Fibroblast of lung (primary cell): ENCODE measurements at regions not wholly inside any gene's neighbourhood (a gene's known extent, or its start where the extent isn't known, plus 50 kb on each side); places are given as distances from the start of the nearest gene placed in this dataset.
"Not testable (repeated sequence)": the region's sequence is repeated elsewhere in the genome, so short reads cannot be mapped to it uniquely, and the experiment has no call there.

Source experiments
- DNase-seq, 2 donors: peaks; one replicate each; pipeline versions ENCODE4 v3.0.0 to v3.0.0-alpha.2; 2010; ENCODE audit warnings: low read depth in 2 of 2
- H2AFZ ChIP-seq: 2 replicates; pipeline ENCODE4 v1.5.1; 2012; ENCODE audit warnings: low read length, control low read depth, inconsistent platforms
- H3K27ac ChIP-seq: 2 replicates; pipeline ENCODE4 v1.5.1; 2011; ENCODE audit warnings: low read length, control low read depth; ENCODE audit not compliant: insufficient read depth
- H3K27me3 ChIP-seq: 2 replicates; pipeline ENCODE4 v1.5.1; 2011; ENCODE audit warnings: mild to moderate bottlenecking, low read length; ENCODE audit not compliant: control insufficient read depth, insufficient read depth
- H3K36me3 ChIP-seq: 2 replicates; pipeline ENCODE4 v1.5.1; 2011; ENCODE audit warnings: low read length; ENCODE audit not compliant: control insufficient read depth, insufficient read depth
- H3K4me1 ChIP-seq: 2 replicates; pipeline ENCODE4 v1.5.1; 2011; ENCODE audit warnings: low read length; ENCODE audit not compliant: control insufficient read depth, insufficient read depth; ENCODE audit errors: extremely low read depth
- H3K4me2 ChIP-seq: 2 replicates; pipeline ENCODE4 v1.5.1; 2011; ENCODE audit warnings: low read length, control low read depth; ENCODE audit not compliant: insufficient read depth; ENCODE audit errors: extremely low read depth
- H3K4me3 ChIP-seq, 4 experiments: fragments of 200-600 bp in 1 of 4; sonication (generic) in 1 of 4; replicated peaks in 1 of 4; 2 replicates each; pipeline ENCODE4 v1.5.1; 2011 to 2016; ENCODE audit warnings: low read length in 4 of 4, low read depth in 3 of 4, mild to moderate bottlenecking in 3 of 4, control low read depth in 2 of 4, inconsistent platforms in 1 of 4, mixed read lengths in 1 of 4; ENCODE audit not compliant: insufficient read depth in 1 of 4; ENCODE audit errors: control extremely low read depth in 1 of 4
- H3K79me2 ChIP-seq: 2 replicates; pipeline ENCODE4 v1.5.1; 2012; ENCODE audit warnings: mild to moderate bottlenecking, low read length, inconsistent platforms; ENCODE audit not compliant: control insufficient read depth, insufficient read depth
- H3K9ac ChIP-seq: 2 replicates; pipeline ENCODE4 v1.5.1; 2011; ENCODE audit warnings: mild to moderate bottlenecking, low read length, control low read depth; ENCODE audit not compliant: insufficient read depth
- H3K9me3 ChIP-seq: 2 replicates; pipeline ENCODE4 v1.5.1; 2012; ENCODE audit warnings: low read depth, low read length; ENCODE audit not compliant: control insufficient read depth, insufficient read depth
- H4K20me1 ChIP-seq: 2 replicates; pipeline ENCODE4 v1.5.1; 2011; ENCODE audit warnings: low read length; ENCODE audit not compliant: control insufficient read depth, insufficient read depth; ENCODE audit errors: extremely low read depth
- CTCF ChIP-seq, 2 donors: IDR thresholded peaks in 1 of 2; conservative IDR thresholded peaks in 1 of 2; 1 replicate in 1 of 2; 2 replicates in 1 of 2; pipeline ENCODE4 v1.5.1; 2011 to 2012; ENCODE audit warnings: low read length in 2 of 2, control low read depth in 1 of 2, inconsistent platforms in 1 of 2, low read depth in 1 of 2, mild to moderate bottlenecking in 1 of 2
- EZH2 ChIP-seq: IDR thresholded peaks from 2 replicates; pipeline ENCODE4 v1.5.1; 2012; ENCODE audit warnings: low read length, control low read depth, mild to moderate bottlenecking; ENCODE audit errors: missing control alignments

DNA sequence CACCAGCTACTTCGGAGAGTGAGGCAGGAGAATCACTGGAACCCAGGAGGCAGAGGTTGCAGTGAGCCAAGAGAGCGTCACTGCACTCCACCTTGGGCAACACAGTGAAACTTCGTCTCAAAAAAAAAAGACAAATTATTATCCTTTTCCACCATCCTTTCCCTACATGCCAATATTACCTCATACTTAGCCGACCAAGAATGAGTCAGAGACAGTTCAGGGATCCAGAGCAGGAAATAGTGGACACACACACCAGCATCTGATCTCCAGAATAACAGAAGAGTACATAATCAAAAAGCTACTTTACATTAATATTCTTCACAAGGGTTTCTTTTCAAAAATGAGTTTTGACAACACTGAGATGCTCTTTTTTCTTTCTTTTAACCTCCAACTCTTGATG is 185.4 kb downstream of the KDM5D start:
- H3K27me3 ChIP-seq, result no peaks in the 10 kb centered on the region
- H3K27ac ChIP-seq, result no peak overlapping the region
- peak in 1 of 2 donors; percentile 23 for DNase-seq
- H3K9me3 ChIP-seq, result no peaks in the 10 kb centered on the region
- no peaks in the 10 kb centered on the region for H3K36me3 ChIP-seq
- H3K79me2 ChIP-seq, result no peaks in the 10 kb centered on the region
- H4K20me1 ChIP-seq, result no peaks in the 10 kb centered on the region
- TF ChIP-seq CTCF (conservative IDR thresholded peaks at IDR 0.05 in 1 of 2, IDR thresholded peaks at IDR 0.05 in 1 of 2; ENCODE audit: low read depth in 1 of 2, low read length in 2 of 2) (no peak), EZH2 (no peak)
- no peak overlapping the region for H3K4me3 ChIP-seq
- H3K9ac ChIP-seq, result no peak overlapping the region
- H2AFZ ChIP-seq, result no peak overlapping the region
- H3K4me2 ChIP-seq, result no peak overlapping the region
- H3K4me1 ChIP-seq, result no peaks in the 10 kb centered on the region

DNA sequence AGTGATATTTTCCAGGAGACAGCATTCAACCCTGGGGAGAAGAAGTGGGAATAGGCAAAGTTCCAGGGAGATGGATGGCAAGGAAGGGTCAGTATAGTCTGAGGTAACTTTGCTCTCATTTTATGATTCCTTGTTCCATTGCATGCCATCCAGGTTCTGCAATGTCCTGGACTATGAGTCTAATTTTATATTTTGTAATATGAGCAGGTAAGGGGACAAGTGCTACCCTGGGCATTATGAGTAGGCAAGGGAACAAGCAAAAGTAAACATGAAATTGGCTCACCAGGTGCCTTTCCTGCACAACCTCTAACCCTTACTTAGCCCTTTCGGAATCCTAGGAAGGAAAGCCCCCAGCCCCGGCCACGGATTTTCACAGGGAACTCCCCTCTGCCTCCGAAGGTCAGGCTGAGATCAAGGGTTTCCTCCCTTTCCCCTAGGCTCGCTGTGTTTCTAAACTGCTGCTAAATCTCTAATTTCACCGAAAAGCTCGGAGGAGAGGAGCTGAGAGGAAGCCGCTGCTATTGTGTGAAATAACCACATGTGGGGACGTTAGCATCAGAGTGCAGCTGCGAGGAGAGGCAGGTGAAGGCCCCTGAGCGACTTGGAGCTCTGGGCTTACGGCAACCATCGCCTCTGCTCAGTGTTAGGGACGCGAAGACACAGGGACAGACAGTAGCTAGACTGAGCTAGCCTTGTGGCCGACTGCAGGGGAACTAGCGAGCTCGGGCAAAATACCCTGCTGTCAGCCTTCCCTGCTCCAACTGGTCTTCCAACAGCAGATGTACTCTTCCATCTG is 194.7 kb downstream of the KDM5D start:
- Histone ChIP-seq H3K36me3 (no peaks in the 10 kb centered on the region), H3K79me2 (no peaks in the 10 kb centered on the region), H2AFZ (no peak overlapping the region), H3K27me3 (no peaks in the 10 kb centered on the region), H4K20me1 (no peaks in the 10 kb centered on the region), H3K4me2 (no peak overlapping the region), H3K9ac (no peak overlapping the region), H3K27ac (no peak overlapping the region), H3K9me3 (no peaks in the 10 kb centered on the region), H3K4me1 (no peaks in the 10 kb centered on the region), H3K4me3 (no peak overlapping the region)
- DNase-seq, result no peak
- TF ChIP-seq EZH2 (no peak), CTCF (conservative IDR thresholded peaks at IDR 0.05 in 1 of 2, IDR thresholded peaks at IDR 0.05 in 1 of 2; ENCODE audit: low read depth in 1 of 2, low read length in 2 of 2) (no peak)

DNA sequence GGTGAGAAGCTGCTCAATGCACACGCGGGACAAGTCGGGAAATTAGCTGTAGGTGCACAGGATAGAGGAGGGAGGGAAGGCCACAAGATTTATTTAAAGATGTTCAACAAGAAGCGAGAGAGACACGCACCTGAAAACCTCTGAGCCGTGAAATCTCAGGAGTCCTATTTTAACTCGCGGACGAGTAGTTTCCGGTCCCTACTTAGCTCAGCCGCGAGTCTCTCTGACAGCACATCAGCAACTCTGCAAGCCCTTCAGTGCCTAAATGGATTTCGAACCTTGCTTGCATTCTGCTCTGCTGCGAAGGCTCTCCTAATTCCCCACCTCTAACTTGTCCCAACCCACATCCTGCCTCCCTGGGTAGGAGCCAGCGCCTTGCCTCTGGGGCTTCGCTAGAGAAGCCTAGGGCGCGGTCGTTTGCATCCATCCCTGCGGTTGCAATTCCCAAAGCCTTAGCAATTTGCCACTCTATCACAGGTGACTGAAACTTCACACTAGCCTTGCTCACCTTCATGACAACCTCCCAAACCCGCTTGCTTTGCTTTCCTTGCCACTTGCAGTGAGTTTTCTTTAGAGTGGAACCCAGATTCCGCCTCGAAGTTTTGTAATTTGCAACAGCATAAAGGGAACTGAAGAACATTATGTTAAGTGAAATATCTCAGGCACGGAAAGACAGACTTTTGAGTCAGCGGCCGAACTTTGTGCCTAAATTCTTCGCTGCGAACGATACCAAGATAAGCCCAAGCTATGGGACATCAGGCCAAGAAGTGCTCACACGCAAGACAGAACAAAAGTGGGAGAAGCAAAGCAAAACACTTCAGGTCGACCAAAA is 202.8 kb downstream of the KDM5D start:
- TF ChIP-seq EZH2, result no peak
- no peak for TF ChIP-seq CTCF (conservative IDR thresholded peaks at IDR 0.05 in 1 of 2, IDR thresholded peaks at IDR 0.05 in 1 of 2; ENCODE audit: low read depth in 1 of 2, low read length in 2 of 2)
- Histone ChIP-seq H3K4me2 (no peak overlapping the region), H3K9me3 (no peaks in the 10 kb centered on the region), H3K4me1 (no peaks in the 10 kb centered on the region), H2AFZ (no peak overlapping the region), H3K9ac (no peak overlapping the region), H4K20me1 (no peaks in the 10 kb centered on the region), H3K27me3 (no peaks in the 10 kb centered on the region), H3K36me3 (no peaks in the 10 kb centered on the region), H3K4me3 (no peak overlapping the region), H3K27ac (no peak overlapping the region), H3K79me2 (no peaks in the 10 kb centered on the region)
- no peak for DNase-seq

DNA sequence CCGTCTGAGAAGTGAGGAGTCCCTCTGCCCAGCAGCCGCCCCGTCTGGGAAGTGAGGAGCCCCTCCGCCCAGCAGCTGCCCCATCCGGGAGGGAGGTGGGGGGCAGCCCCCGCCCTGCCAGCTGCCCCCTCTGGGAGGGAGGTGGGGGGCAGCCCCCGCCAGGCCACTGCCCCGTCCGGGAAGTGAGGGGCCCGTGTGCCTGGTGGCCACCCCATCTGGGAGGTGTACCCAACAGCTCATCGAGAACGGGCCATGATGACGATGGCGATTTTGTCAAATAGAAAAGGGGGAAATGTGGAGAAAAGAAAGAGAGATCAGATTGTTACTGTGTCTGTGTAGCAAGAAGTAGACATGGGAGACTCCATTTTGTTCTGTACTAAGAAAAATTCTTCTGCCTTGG is 208.8 kb downstream of the KDM5D start:
- not testable (repeated sequence) for H3K36me3 ChIP-seq

More for the DNA sequence above, 208.8 kb downstream of the KDM5D start:
- H3K4me2 ChIP-seq, H3K9me3 ChIP-seq, DNase-seq, H3K27ac ChIP-seq, H3K4me1 ChIP-seq, H3K9ac ChIP-seq, H2AFZ ChIP-seq, H4K20me1 ChIP-seq, H3K4me3 ChIP-seq, H3K27me3 ChIP-seq, H3K79me2 ChIP-seq: not testable (repeated sequence)
